ENCODE measurements at regions not wholly inside any gene's neighbourhood (a gene's known extent, or its start where the extent isn't known, plus 50 kb on each side); places are given as distances from the start of the nearest gene placed in this dataset.

GRCh38 chrX:21255032-21255618 lies 119.1 kb upstream of the CNKSR2 start:
- no peak for DNase-seq (ENCODE audit: low read depth, low spot score)
- no peak for TF ChIP-seq CTCF (IDR thresholded peaks at IDR 0.05; ENCODE audit: low read depth, low read length)
- in situ Hi-C loops (cut with HindIII; ENCODE audit: low sequenced_read_pairs), result no loop called here
- no peak overlapping the region for H3K4me3 ChIP-seq (ENCODE audit: low read depth, low read length)

- TF ChIP-seq CTCF (IDR thresholded peaks at IDR 0.05; ENCODE audit: low read depth, low read length), result no peak
- DNase-seq (ENCODE audit: low read depth, low spot score), result no peak
- H3K4me3 ChIP-seq (ENCODE audit: low read depth, low read length), result no peak overlapping the region
- in situ Hi-C loops (cut with HindIII; ENCODE audit: low sequenced_read_pairs), result no loop called here
Observed at GRCh38 chrX:21266949-21267348, 107.3 kb upstream of the CNKSR2 start.

- no peak overlapping the region for H3K4me3 ChIP-seq (ENCODE audit: low read depth, low read length)
- DNase-seq (ENCODE audit: low read depth, low spot score), result no peak
- in situ Hi-C loops (cut with HindIII; ENCODE audit: low sequenced_read_pairs), result no loop called here
- no peak for TF ChIP-seq CTCF (IDR thresholded peaks at IDR 0.05; ENCODE audit: low read depth, low read length)
Observed at GRCh38 chrX:21276736-21277433, 97.3 kb upstream of the CNKSR2 start.

GRCh38 chrX:21289232-21289631 lies 85.0 kb upstream of the CNKSR2 start:
- no peak for DNase-seq (ENCODE audit: low read depth, low spot score)
- H3K4me3 ChIP-seq (ENCODE audit: low read depth, low read length), result no peak overlapping the region
- TF ChIP-seq CTCF (IDR thresholded peaks at IDR 0.05; ENCODE audit: low read depth, low read length), result no peak
- in situ Hi-C loops (cut with HindIII; ENCODE audit: low sequenced_read_pairs), result no loop called here

GRCh38 chrX:21295246-21295820 lies 78.9 kb upstream of the CNKSR2 start:
- TF ChIP-seq CTCF (IDR thresholded peaks at IDR 0.05; ENCODE audit: low read depth, low read length), result no peak
- in situ Hi-C loops (cut with HindIII; ENCODE audit: low sequenced_read_pairs), result no loop called here
- no peak overlapping the region for H3K4me3 ChIP-seq (ENCODE audit: low read depth, low read length)
- DNase-seq (ENCODE audit: low read depth, low spot score), result no peak

GRCh38 chrX:21305799-21306336 lies 68.3 kb upstream of the CNKSR2 start:
- H3K4me3 ChIP-seq (ENCODE audit: low read depth, low read length), result no peak overlapping the region
- no peak for TF ChIP-seq CTCF (IDR thresholded peaks at IDR 0.05; ENCODE audit: low read depth, low read length)
- in situ Hi-C loops (cut with HindIII; ENCODE audit: low sequenced_read_pairs), result no loop called here
- no peak for DNase-seq (ENCODE audit: low read depth, low spot score)
